ENCODE measurements at regions not wholly inside any gene's neighbourhood (a gene's known extent, or its start where the extent isn't known, plus 50 kb on each side); places are given as distances from the start of the nearest gene placed in this dataset.

DNA sequence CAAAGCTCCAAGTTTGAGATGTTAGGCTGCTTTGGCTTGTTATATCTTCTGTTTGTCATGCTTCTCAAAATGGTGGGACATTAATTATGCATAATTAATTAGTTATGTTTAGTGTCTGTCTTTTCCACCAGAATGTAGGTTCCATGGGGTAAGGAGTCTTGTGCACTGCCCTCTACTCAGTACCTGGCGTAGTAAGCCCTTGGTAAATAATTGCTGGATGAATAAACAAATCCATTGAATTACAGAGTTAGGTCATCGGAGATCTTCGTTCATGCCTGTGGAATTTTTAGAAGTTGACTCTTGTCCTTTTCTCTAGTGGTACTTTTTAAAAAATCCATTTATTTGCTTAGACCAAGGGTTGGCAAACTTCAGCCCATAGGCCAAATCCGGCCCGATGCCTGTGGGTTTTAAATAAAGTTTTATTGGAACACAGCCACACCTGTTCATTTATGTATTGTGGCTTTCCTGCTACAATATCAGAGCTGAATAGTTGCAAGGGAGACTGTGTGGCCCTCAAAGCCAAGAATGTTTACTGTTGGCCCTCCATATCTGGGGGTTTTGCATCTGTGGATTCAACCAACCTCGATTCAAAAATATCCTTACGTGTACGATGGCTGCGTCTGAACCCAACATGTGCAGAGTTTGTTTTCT, 524.8 kb upstream of the EEF2KMT start:
- ATAC-seq (ENCODE audit: low FRiP score): no peak

DNA sequence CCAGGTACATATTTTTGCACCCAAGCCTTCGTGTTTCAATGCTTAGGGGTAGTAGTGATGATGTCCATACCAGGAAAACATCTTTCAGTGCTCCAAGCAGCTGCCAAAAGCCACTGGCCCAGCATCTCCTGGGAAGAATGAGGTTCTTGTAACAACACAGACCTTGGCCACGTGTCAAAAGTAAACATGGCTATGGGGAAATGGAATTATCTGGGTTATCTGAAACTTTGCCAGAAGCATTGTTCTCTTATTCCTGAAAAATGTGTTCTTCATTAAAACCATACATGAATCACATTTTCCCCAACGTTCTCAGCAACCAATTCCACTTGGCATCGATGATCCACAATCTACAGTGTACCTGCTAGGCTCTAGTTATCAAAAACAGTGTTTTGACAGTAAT, 524.2 kb upstream of the EEF2KMT start:
- DNase-seq (ENCODE audit: low spot score): no peak
- TF ChIP-seq, protein P1, sequence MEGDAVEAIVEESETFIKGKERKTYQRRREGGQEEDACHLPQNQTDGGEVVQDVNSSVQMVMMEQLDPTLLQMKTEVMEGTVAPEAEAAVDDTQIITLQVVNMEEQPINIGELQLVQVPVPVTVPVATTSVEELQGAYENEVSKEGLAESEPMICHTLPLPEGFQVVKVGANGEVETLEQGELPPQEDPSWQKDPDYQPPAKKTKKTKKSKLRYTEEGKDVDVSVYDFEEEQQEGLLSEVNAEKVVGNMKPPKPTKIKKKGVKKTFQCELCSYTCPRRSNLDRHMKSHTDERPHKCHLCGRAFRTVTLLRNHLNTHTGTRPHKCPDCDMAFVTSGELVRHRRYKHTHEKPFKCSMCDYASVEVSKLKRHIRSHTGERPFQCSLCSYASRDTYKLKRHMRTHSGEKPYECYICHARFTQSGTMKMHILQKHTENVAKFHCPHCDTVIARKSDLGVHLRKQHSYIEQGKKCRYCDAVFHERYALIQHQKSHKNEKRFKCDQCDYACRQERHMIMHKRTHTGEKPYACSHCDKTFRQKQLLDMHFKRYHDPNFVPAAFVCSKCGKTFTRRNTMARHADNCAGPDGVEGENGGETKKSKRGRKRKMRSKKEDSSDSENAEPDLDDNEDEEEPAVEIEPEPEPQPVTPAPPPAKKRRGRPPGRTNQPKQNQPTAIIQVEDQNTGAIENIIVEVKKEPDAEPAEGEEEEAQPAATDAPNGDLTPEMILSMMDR (IDR thresholded peaks at IDR 0.05): no peak
- ATAC-seq (ENCODE audit: low FRiP score): no peak

More for the DNA sequence above, 524.8 kb upstream of the EEF2KMT start:
- TF ChIP-seq, protein P1 (IDR thresholded peaks at IDR 0.05): no peak
- DNase-seq (ENCODE audit: low spot score): no peak

DNA sequence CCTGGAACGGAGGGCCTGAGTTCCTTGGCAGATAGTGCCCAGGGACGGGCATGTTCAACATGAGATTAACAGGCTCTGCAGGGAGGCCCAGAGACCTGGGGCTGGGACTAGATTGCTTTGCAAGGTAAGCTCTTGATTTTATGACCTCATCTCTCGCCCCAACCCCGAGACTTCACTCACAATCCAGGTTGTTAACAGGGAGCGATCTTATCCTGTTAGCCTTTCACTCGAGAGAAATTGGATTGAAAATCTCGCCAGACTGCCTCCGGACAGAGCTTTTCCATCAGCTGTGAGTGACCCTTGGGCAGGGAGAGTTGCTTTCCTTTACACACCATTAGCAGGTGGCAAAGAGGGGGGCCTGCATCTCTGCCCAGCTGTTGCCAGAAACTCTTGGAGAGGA, 521.7 kb upstream of the EEF2KMT start:
- ATAC-seq (ENCODE audit: low FRiP score) (no peak), DNase-seq (ENCODE audit: low spot score) (no peak)
- TF ChIP-seq, protein P1 (IDR thresholded peaks at IDR 0.05): no peak

DNA sequence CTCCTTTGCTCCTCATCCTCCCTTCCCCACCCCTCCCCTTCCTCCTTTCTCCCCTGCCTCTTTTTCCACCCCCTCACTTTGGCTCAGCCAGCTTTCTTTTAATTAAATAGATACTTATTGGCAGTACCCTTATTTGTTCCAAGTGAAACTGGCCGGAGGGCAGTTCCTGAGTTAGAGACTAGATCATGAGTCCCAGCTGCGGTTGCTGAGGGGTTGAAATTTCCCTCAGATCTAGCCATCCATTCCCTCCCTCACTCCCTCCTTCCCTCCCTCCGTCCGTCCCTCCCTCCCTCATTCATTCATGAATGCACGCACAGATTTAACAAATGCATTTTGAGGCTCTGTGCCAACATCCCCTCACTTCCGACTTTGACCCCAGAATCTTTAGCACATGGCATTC, 519.2 kb upstream of the EEF2KMT start:
- DNase-seq (ENCODE audit: low spot score): no peak
- TF ChIP-seq, protein P1 (IDR thresholded peaks at IDR 0.05): no peak
- no peak for ATAC-seq (ENCODE audit: low FRiP score)

DNA sequence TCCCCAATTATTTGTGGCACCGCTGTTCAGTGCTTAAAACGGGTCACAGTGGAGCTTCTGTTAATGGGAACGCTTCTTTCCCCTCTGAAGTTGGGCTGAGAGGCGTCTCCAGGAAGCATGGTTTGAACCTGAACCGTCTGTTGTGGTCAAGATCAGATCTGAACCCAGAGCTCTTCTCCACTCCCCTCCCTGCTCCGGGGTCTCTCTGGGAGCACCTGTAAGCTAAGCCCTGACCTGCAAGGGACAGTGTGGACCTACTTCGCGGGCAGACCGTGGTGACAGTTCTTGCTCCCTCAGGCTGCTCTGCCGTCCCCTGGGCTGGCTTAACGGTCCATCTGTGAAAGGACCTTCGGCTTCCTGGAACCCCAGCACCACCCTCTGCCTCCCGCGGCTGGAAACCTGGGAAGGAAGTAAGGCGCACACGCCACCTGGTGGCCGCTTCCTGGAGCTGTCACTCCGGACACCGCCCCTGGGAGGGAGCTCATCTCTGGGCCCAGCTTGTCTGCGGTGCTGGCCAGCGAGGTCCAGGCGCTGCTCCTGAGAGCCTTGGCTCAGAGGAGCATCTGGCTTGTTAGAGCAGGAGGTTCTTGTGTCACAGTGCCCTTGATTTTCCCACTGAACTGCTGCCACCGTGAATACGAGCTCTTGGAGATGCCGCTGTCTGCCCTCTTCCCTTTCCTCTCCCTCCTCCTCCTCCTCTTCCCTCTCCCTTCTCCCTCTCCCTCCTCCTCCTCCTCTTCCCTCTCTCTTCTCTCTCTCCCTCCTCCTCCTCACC, 518.5 kb upstream of the EEF2KMT start:
- DNase-seq (ENCODE audit: low spot score) (no peak), ATAC-seq (ENCODE audit: low FRiP score) (peak; percentile 70)
- TF ChIP-seq, protein P1 (IDR thresholded peaks at IDR 0.05): peak in 1 of 3 donors; percentile 13

DNA sequence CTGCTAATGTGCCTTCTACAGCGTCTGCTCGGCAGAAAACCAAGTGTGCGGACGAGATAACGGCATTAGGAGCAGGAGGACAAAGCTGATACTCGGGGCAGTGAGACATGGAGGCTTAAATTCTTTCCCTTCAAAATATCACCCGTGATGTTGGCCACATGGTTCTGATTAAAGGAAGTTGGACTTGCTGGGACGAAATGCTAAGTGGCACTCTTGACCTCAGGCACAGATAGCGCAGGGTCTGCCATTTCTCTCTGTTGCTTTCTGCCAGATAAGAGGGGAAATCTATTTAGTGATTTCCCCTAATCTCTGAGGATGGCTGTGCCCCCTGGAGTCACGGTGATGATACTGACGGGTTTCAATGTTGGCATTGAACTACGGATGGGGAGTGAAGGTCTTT, 509.6 kb upstream of the EEF2KMT start:
- TF ChIP-seq, protein P1 (IDR thresholded peaks at IDR 0.05): no peak
- DNase-seq (ENCODE audit: low spot score) (no peak), ATAC-seq (ENCODE audit: low FRiP score) (no peak)

DNA sequence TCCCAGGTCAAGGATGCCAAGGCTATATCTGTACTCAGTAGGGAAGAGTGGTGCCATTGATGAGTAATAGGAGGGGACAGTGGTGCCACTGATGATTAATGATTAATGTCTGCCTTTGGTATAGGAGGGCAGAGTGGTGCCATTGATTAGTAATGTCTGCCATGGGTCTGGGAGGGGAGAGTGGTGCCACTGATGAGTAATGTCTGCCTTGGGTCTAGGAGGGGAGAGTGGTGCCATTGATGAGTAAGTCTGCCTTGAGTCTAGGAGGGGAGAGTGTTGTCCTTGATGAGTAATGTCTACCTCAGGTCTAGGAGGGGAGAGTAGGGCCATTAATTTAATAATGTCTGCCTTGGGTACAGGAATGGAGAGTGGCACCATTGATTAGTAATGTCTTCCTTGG, 507.8 kb upstream of the EEF2KMT start:
- TF ChIP-seq, protein P1 (IDR thresholded peaks at IDR 0.05): no peak
- DNase-seq (ENCODE audit: low spot score): no peak
- peak; percentile 20 for ATAC-seq (ENCODE audit: low FRiP score)
